Naive B cell (primary cell): ENCODE measurements at regions not wholly inside any gene's neighbourhood (a gene's known extent, or its start where the extent isn't known, plus 50 kb on each side); places are given as distances from the start of the nearest gene placed in this dataset.
A peak's percentile ranks its signal among the peaks of the same experiment; 100 is the strongest.

Experiments
- ATAC-seq, 2 donors: fragments of 150-1000 bp; cut with Tn5 transposase; 2 replicates each; pipeline ENCODE4 v1.10.0; 2021; ENCODE audit warnings: low read depth in 2 of 2, mild to moderate bottlenecking in 2 of 2, moderate library complexity in 2 of 2
- DNase-seq: peaks from one replicate; pipeline ENCODE4 v3.0.0; 2022
- H3K27ac Mint-ChIP-seq, 6 donors: one replicate each; pipeline ENCODE4 v1.8.0; 2020 to 2022; ENCODE audit warnings: mild to moderate bottlenecking in 6 of 6, mixed read lengths in 6 of 6, moderate library complexity in 5 of 6, inconsistent platforms in 2 of 6
- H3K27me3 Mint-ChIP-seq, 3 donors: one replicate each; pipeline ENCODE4 v1.8.0; 2021 to 2022; ENCODE audit warnings: mixed read lengths in 3 of 3, mild to moderate bottlenecking in 1 of 3
- H3K36me3 Mint-ChIP-seq, 2 donors: one replicate each; pipeline ENCODE4 v1.8.0; 2020 to 2022; ENCODE audit warnings: mixed read lengths in 2 of 2, inconsistent platforms in 1 of 2, mild to moderate bottlenecking in 1 of 2
- H3K4me1 Mint-ChIP-seq, 3 donors: one replicate each; pipeline ENCODE4 v1.8.0; 2020 to 2022; ENCODE audit warnings: mixed read lengths in 3 of 3, inconsistent platforms in 1 of 3, mild to moderate bottlenecking in 1 of 3, moderate library complexity in 1 of 3
- H3K4me3 Mint-ChIP-seq, 8 donors: one replicate each; pipeline ENCODE4 v1.8.0; 2020 to 2022; ENCODE audit warnings: mild to moderate bottlenecking in 8 of 8, mixed read lengths in 8 of 8, moderate library complexity in 8 of 8, inconsistent platforms in 2 of 8
- H3K9me3 Mint-ChIP-seq, 7 donors: one replicate each; pipeline ENCODE4 v1.8.0; 2020 to 2022; ENCODE audit warnings: mixed read lengths in 7 of 7, mild to moderate bottlenecking in 5 of 7, inconsistent platforms in 2 of 7, moderate library complexity in 1 of 7

GRCh38 chr3:59660376-59660775 lies 610.6 kb upstream of the CFAP20DC start:
- Mint-ChIP-seq H3K4me3 (no peak overlapping the region), H3K36me3 (no peaks in the 10 kb centered on the region), H3K9me3 (peaks cover 0 to 2% (median 0%) of the 10 kb centered on the region in 7 donors), H3K27ac (no peak overlapping the region), H3K27me3 (no peaks in the 10 kb centered on the region), H3K4me1 (no peaks in the 10 kb centered on the region)
- ATAC-seq (no peak), DNase-seq (no peak)

- Mint-ChIP-seq H3K4me3 (no peak overlapping the region), H3K4me1 (no peaks in the 10 kb centered on the region), H3K27me3 (no peaks in the 10 kb centered on the region), H3K27ac (peak overlapping the region in 1 of 6 donors; percentile 4), H3K36me3 (no peaks in the 10 kb centered on the region), H3K9me3 (peaks cover 0 to 2% (median 0%) of the 10 kb centered on the region in 7 donors)
- ATAC-seq (no peak), DNase-seq (no peak)
Observed at GRCh38 chr3:59659755-59660154, 609.9 kb upstream of the CFAP20DC start.

GRCh38 chr3:59658866-59659265 lies 609.0 kb upstream of the CFAP20DC start:
- no peaks in the 10 kb centered on the region for H3K27me3 Mint-ChIP-seq
- no peaks in the 10 kb centered on the region for H3K36me3 Mint-ChIP-seq
- H3K4me3 Mint-ChIP-seq: no peak overlapping the region
- H3K4me1 Mint-ChIP-seq: no peaks in the 10 kb centered on the region
- no peak for ATAC-seq
- DNase-seq: no peak
- no peak overlapping the region for H3K27ac Mint-ChIP-seq
- peaks cover 0 to 2% (median 0%) of the 10 kb centered on the region in 7 donors for H3K9me3 Mint-ChIP-seq

- Mint-ChIP-seq H3K4me1 (no peaks in the 10 kb centered on the region), H3K4me3 (no peak overlapping the region), H3K36me3 (no peaks in the 10 kb centered on the region), H3K27me3 (no peaks in the 10 kb centered on the region), H3K9me3 (peaks cover 0 to 2% (median 0%) of the 10 kb centered on the region in 7 donors), H3K27ac (peak overlapping the region in 1 of 6 donors; percentile 94)
- DNase-seq (no peak), ATAC-seq (no peak)
Observed at GRCh38 chr3:59658274-59658673, 608.4 kb upstream of the CFAP20DC start.

GRCh38 chr3:59655418-59656015 lies 605.7 kb upstream of the CFAP20DC start:
- DNase-seq (no peak), ATAC-seq (no peak)
- no peaks in the 10 kb centered on the region for H3K27me3 Mint-ChIP-seq
- peaks cover 2 to 10% of the 10 kb centered on the region in 2 donors for H3K36me3 Mint-ChIP-seq
- H3K27ac Mint-ChIP-seq: no peak overlapping the region
- no peaks in the 10 kb centered on the region for H3K4me1 Mint-ChIP-seq
- H3K4me3 Mint-ChIP-seq: no peak overlapping the region
- peaks cover 5 to 16% (median 12%) of the 10 kb centered on the region in 7 donors for H3K9me3 Mint-ChIP-seq

- no peaks in the 10 kb centered on the region for H3K4me1 Mint-ChIP-seq
Observed at GRCh38 chr3:59654480-59655417, 604.9 kb upstream of the CFAP20DC start.

GRCh38 chr3:59654123-59654479 lies 604.3 kb upstream of the CFAP20DC start:
- H3K36me3 Mint-ChIP-seq: peaks cover 5 to 25% of the 10 kb centered on the region in 2 donors
- H3K9me3 Mint-ChIP-seq: peaks cover 17 to 30% (median 24%) of the 10 kb centered on the region in 7 donors
- no peak overlapping the region for H3K4me3 Mint-ChIP-seq
- DNase-seq: no peak
- H3K27ac Mint-ChIP-seq: no peak overlapping the region
- no peaks in the 10 kb centered on the region for H3K27me3 Mint-ChIP-seq
- no peak for ATAC-seq
- H3K4me1 Mint-ChIP-seq: no peaks in the 10 kb centered on the region

More at GRCh38 chr3:59654480-59655417, 604.9 kb upstream of the CFAP20DC start:
- no peak for ATAC-seq
- Mint-ChIP-seq H3K27me3 (no peaks in the 10 kb centered on the region), H3K27ac (peak overlapping the region in 1 of 6 donors; percentile 23), H3K4me3 (no peak overlapping the region), H3K9me3 (peaks cover 12 to 24% (median 18%) of the 10 kb centered on the region in 7 donors), H3K36me3 (peaks cover 5 to 18% of the 10 kb centered on the region in 2 donors)
- no peak for DNase-seq

- no peak overlapping the region for H3K4me3 Mint-ChIP-seq
- H3K27me3 Mint-ChIP-seq: no peaks in the 10 kb centered on the region
- H3K36me3 Mint-ChIP-seq: peaks cover 5 to 28% of the 10 kb centered on the region in 2 donors
- ATAC-seq (no peak), DNase-seq (no peak)
- H3K27ac Mint-ChIP-seq: peak overlapping the region in 1 of 6 donors; percentile 57
- H3K9me3 Mint-ChIP-seq: peaks cover 20 to 34% (median 29%) of the 10 kb centered on the region in 7 donors
- H3K4me1 Mint-ChIP-seq: no peaks in the 10 kb centered on the region
Observed at GRCh38 chr3:59653405-59654122, 603.7 kb upstream of the CFAP20DC start.

- DNase-seq (no peak), ATAC-seq (no peak)
- H3K9me3 Mint-ChIP-seq: peaks cover 9 to 19% (median 16%) of the 10 kb centered on the region in 7 donors
- peaks cover 0 to 10% of the 10 kb centered on the region in 2 donors for H3K36me3 Mint-ChIP-seq
- H3K4me3 Mint-ChIP-seq: no peak overlapping the region
- no peaks in the 10 kb centered on the region for H3K4me1 Mint-ChIP-seq
- no peak overlapping the region for H3K27ac Mint-ChIP-seq
- peaks cover 14 to 26% (median 21%) of the 10 kb centered on the region in 3 donors for H3K27me3 Mint-ChIP-seq
Observed at GRCh38 chr3:59644479-59645402, 594.9 kb upstream of the CFAP20DC start.

GRCh38 chr3:59641169-59641899 lies 591.5 kb upstream of the CFAP20DC start:
- peaks cover 14 to 26% (median 21%) of the 10 kb centered on the region in 3 donors for H3K27me3 Mint-ChIP-seq
- no peak overlapping the region for H3K27ac Mint-ChIP-seq
- no peak overlapping the region for H3K4me3 Mint-ChIP-seq

GRCh38 chr3:59632760-59633573 lies 583.1 kb upstream of the CFAP20DC start:
- no peak for ATAC-seq
- H3K27me3 Mint-ChIP-seq: no peaks in the 10 kb centered on the region
- peaks cover 0 to 5% (median 0%) of the 10 kb centered on the region in 7 donors for H3K9me3 Mint-ChIP-seq
- no peaks in the 10 kb centered on the region for H3K36me3 Mint-ChIP-seq
- H3K4me3 Mint-ChIP-seq: no peak overlapping the region
- DNase-seq: no peak
- no peak overlapping the region for H3K27ac Mint-ChIP-seq
- no peaks in the 10 kb centered on the region for H3K4me1 Mint-ChIP-seq

More at GRCh38 chr3:59641169-59641899, 591.5 kb upstream of the CFAP20DC start:
- peaks cover 0 to 2% (median 0%) of the 10 kb centered on the region in 7 donors for H3K9me3 Mint-ChIP-seq
- H3K36me3 Mint-ChIP-seq: no peaks in the 10 kb centered on the region
- DNase-seq (no peak), ATAC-seq (no peak)
- no peaks in the 10 kb centered on the region for H3K4me1 Mint-ChIP-seq
